GM21423 (cell line): ENCODE measurements at regions not wholly inside any gene's neighbourhood (a gene's known extent, or its start where the extent isn't known, plus 50 kb on each side); places are given as distances from the start of the nearest gene placed in this dataset.

Source experiments
- ATAC-seq: cut with Tn5 transposase; IDR thresholded peaks from one replicate; pipeline ENCODE4 v1.9.1; 2021; ENCODE audit warnings: mild to moderate bottlenecking, moderate library complexity; ENCODE audit not compliant: unreplicated experiment

DNA sequence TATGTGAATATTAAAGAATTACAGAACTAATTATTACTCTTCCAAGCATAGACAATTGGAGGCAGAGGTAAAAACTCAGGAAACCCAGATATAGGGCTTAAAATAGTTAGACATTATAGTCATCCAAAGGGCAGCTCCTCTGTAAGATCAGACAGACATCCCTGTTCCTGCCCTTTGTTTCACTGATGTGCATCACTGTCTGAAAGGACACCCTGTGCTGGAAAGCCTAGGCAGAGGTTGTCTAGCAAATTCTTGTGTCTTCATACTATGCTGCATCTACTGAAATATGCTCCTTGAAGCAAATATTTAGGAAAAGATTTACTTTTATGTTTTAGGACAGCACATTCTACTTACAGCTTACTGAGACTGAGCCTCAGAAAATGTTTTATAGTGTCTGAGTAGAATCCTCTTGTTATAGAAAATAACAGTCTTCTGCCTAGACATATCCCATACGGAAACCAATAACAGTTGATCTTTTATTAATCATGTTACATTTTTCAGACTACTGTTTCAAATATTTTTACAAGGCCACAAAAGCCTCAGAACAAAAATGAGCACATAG lies 977.3 kb upstream of the CDH2 start:
- no peak for ATAC-seq

DNA sequence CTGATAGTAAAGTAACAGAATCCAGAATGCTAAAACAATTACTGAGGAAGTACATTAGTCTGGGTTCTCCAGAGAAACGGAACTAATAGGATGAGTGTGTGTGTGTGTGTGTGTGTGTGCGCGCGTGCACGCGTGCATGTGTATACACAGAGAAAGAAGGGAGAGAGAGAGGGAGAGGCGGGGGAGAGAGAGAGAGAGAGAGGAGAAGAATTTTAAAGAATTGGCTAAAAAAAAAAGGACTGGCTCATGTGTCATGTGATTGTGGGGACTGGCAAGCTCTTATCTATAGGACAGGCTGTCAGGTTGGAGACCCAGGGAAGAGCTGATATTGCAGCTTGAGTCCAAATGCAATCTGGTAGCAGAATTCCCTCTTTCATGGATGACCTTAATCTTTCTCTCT lies 976.2 kb upstream of the CDH2 start:
- no peak for ATAC-seq

DNA sequence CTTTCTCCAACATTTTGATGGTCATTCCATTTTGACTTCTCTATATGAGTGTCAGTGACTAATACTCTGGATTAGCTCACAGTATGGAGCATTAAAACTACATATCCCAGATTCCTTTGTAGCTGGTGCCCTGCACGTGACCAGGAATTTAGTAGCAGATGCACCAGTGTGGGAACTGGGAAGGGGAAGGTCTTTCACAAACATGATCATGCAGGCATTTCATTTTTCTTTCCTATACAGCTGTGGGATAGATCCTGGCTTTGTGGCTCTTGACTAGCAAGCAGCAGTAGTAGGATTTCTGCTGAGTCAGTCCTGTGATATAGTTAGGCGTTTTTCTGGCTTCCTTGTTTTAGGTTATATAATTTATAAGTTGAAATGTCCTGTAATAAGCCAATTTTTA lies 971.0 kb upstream of the CDH2 start:
- ATAC-seq: no peak

DNA sequence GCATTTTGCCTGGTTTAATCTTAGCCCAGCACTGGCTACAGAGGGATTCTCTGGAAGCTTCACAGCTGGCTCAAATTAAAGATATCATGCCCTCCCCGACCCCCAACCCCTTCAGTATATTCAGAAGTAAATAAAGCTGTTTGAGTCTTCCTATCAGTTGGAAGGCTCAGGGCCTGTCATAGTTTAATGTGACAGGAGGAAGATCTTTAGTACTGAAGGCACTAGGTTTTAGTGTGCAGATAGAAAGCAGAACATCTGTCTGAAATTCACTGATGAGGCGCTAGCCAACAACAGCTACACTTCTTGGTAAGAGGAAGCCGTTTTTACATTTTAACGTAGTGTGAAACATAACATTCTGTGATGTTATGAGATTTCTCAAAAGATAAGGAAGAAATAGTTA lies 969.1 kb upstream of the CDH2 start:
- ATAC-seq: no peak

DNA sequence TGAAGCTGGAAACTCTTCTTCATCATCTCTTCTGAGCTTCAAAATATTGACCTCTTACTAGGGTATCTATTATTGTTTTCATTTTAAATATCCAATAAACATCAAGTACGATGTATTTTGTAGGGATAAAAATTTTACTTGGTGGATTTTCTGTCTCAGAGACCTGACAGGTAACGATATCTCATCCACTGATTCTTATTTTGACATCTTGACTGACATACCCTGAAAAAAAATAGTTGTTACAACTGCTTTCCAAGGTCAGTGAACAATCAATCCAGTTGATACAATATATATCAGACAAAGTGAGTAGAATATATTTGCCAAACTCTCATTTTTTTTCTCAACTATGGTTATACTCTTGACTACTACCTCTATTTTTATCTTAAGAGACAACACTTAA lies 963.7 kb upstream of the CDH2 start:
- ATAC-seq: no peak

DNA sequence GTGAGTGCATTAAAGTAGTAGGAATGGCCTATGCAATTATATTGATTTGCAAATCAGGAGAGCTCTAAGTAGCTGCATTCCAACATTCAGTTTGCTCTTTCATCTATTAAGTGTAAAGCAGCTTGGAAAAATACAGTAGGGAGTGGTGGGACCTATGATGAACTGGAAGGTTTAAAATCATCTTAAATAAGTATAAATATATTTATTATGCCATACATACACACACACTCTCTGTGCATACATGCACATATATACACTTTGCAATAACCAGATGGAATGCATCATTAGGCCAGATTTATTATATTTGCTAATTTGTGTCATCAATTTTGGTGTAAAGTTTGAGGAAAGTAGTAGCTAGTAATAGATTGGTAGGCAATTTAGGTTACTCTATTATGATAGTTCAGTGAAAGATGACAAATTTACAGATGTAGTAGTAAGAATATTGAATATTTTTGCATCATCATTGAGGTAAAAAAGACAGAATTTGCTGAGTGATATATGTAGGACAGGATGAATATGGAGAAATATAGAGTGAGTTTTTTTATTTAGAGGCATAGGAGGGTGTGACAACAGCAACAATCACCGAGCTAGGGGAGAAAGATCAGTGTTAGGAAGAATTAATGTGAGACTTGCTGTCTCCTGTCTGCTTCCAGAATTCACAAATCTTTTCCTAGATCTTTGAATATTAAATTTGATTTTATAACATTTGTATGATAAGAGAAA lies 961.0 kb upstream of the CDH2 start:
- ATAC-seq: no peak

DNA sequence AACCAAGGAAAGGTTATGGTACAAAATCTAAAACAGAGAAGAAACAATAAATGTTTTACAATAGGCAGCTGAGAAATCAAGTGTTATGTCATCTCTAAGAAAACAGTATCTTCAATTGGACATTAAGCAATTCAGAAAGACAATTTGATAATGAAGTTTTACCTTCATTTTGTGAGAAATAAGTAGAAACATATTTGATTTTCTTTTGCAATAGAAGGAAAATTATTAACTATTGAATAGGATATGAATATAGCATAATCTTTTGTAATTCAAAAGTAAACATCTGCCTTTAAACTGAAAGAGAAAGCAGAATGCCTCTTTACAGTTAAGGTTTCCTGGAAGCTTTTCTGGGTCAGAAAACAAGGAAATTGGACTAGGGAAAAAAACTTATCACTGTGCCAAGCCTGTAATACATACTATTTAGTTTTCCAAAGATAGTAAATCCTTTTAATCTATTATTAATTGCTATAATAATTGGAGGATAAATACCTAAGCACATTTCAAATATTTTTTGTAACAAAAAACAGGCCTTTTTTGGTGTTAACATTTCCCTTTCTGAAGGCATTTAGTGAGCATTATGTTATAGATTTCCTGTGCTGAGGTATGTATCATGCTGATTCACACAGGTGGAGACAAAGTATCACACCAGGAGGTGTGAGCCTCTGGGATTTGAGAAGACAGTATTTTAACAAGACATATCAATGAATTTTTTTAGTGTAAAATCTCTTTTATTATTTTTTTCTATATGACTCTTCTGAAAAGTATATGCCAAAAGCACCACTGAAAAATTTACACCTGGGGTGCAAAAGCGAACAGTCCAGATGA lies 947.0 kb upstream of the CDH2 start:
- ATAC-seq: no peak

DNA sequence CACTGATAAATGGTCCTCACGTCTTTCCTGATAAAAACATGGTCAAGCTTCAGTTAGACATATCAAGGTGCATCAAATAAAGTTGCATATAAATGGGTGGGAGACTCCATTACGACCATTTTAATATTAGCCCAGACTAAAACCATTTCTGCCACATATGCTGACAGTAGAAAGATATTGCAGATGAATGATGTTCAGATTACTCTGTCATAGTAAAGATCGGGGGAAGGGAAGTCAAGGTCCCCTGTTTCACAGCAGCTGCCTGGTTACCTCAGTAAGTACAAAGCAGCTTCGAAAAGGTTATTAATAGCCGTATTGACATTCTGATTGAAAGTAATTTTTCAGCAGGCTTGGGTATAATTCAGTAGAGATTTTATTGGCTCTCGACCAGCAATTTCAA lies 927.7 kb upstream of the CDH2 start:
- no peak for ATAC-seq

DNA sequence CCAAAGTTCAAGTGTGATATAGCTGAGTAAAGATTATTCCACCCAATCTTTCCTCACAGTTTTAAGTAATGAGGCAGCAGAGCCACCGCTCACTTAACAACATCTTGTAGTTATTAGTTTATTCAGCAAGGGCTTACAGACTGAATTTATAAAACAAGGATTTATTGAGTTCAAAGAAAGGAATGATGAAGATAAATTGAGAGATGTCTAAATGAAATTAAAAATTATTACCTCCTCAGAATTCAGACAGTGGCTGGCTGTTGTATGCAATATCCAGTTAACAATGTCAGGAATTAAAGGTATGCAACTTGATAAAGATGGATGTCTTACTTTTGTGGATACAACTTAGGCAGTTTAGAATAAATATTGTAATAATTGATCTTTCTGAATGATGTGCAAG lies 927.3 kb upstream of the CDH2 start:
- ATAC-seq: no peak

DNA sequence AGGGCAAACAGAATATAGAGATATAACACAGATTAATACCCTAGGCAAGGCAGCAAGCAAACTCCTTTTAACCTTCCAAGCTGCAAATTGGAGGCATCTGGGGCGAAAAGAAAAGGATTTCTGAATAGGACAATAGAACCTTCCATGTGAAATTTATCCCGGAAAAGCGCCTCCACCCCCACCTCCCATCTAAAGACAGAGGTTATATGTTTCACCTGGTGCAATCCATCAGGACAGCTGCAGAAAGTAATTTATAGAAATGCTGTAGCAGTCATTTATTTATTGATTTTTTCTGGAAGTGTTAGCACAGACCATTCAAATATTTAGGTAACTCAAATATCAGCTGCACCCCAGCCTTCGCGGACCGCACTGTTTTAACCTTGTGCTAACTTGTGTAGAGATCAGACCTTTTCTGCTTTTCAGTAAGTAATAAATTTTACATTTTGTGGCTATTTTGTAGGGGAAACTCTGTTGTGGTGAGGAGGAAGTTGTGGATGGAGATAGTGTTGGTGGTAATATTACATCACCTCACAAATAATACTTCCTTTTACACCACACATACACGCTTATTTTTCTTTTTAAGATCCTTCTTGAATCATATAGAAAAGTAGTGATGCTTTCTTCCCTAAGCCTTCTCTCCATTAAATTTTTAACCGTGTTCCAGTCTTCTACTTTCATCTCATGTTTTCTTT lies 919.3 kb upstream of the CDH2 start:
- no peak for ATAC-seq

DNA sequence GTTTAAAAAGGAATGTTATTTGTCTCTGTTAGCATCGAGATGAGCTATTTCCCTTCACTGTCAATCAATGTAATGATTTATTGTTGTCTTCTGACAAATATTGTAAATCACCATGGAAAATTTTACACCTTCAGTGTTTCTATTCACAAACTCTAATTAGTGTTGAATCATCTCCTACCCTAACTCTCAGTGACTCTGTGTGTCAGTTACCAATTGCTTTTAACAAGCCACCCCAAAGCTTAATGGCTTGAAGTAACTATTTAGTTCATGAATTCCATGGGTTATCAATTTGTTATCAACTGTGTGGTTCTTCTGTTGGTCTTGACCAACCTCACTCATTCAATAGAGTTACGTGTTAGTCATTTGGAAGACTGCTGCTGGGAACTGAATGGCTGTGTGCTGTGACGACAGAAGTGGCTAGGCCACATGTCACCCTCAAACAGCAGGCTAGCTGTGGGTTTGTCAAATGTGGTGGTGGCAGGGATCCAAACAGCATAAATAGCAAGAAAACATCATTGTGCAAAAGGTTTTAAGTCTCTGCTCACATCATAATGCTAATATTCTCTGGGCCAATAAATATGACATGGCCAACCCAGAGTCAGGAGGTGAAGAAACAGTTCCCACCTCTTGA lies 910.8 kb upstream of the CDH2 start:
- no peak for ATAC-seq

DNA sequence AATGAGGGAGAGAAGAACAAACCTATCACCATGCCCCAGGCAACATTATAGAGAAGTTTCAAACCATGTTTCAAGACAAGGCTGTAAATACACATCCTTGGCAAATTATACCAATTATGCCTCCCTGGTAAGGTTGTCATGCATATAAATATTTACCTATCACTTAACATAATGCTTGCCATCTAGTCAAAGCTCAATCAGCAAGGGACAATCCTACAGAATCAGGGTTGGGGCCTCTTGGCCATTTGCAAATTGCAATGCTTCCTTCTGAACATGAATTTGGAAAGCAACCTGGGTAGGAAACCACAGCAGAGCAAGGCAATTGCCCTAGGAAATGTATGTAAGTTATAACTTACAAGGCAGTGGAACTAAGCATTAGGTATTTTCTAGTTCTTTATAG lies 907.2 kb upstream of the CDH2 start:
- no peak for ATAC-seq

DNA sequence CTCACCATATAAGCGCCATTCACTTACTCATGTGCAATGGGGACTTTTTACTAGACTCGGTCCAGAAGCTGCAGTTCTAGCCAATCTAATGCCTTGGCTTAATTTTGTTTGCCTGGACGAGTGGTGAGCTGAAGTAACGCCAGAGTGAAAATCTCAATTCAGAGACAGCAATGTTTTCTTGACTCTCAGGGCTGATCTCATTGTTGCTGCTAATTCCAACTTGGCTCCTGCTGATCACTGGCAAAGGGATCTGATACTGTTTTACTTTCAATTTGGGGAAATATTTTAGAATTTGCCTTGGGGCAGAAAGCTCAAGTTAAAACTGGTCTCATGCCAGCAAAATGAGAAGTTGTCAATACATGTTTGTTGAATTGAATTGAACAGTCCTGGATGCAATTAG lies 906.6 kb upstream of the CDH2 start:
- ATAC-seq: no peak

DNA sequence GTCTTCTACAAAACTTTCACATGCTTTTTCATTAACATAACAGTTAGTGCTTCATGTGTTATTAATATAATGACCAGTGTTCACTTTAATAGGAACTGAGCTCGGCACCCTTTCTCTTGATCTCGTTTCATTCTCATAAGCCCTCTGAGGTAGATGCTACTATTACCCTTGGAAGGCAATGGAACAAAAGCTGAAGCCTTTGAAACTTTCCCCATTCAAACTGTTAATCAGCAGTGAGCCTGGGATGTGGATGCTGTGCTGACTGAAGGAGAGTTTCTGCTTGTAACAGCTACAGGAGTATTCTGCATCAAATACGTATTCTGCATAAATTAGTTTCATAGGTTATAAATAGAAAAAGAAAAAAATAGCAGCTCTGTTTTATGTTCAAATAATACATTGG lies 904.0 kb upstream of the CDH2 start:
- ATAC-seq: no peak

DNA sequence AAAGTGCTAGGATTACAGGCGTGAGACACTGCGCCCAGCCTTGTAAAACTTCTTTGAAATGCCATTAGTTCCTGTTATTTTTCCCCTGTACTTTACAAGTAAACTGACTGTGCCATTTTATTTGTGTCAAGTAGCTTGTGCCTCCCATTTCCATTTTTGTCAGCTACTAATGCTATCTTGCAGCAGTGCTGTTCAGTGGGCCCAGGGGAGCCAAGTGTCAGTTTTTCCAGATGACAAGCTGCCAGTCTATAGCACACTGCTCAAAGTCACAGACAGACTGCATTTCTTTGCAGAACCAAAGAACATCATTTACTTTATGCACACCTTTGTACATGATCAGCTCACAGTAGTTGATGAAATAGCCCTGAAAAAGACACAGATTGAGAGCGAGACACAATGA lies 901.3 kb upstream of the CDH2 start:
- no peak for ATAC-seq

DNA sequence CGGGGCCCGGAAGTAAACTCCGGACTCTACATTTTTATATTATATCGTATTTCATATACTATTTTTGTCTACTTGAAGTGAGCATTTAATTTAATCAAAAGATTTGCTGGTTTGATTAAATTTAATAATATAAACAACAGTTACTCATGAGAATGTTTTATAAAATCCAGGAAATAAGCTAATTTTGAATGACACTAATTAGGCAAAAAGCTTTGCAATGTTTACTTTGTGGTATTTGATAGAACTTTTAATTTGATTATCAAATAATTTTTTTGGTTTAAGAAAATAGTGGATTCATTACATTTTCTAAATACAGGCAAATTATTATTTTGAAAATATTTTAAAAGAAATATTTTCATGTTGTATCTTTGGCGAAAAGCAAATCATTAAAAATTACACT lies 900.4 kb upstream of the CDH2 start:
- ATAC-seq: no peak

DNA sequence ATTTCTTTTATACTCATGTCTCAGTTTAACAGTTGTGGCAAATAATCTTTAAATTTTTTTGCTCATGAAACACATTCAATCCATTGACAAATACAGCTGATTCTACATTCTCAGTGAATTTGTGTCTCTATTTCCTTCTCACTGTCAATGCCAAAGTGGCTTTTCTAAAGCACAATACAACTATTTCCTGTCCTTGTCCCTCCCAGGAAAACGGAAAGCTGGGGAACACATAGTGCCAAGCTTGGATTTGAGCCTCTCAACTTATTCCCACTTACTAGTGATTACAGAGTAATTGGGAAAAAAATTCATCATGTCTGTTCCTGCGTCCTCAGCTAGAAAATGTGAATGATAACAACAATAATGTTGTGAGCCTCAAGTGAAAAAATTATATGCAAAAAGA lies 899.7 kb upstream of the CDH2 start:
- no peak for ATAC-seq

DNA sequence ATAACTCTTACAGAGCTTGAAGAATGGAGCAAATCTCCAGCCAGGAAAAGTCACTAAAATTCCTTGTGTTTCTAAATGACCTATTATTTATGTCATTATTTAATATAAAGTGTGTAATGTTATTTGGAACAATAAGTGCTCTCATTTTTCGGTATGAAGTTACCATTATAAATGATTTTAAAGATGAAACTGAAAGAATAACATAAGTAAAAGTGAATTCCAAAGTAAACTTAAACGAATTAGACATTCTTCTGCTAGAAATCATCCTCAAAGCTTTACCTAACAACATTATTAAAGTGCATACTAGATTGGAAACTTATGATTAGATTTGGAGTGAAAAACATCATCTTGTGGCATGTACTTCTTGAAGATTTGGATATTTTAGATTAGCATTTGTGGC lies 897.2 kb upstream of the CDH2 start:
- ATAC-seq: no peak

DNA sequence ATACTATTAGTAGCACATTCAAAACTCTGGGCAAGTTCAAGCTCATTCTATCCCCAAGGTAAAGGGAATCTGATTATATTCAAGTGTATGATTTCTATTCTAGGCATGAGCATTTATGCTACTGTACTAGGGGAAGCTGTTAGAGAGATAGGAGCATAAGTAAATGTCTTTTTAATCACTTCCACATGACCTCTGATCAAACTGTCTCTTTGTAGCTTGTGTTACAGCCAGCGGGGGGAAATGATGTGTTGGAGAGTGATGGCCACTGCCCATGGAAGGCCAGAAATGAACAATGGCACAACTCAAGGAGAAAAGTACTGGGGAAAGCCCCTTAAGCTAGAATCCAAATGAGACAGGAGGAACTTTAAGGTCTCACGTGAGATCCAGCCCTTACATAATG lies 894.9 kb upstream of the CDH2 start:
- no peak for ATAC-seq

DNA sequence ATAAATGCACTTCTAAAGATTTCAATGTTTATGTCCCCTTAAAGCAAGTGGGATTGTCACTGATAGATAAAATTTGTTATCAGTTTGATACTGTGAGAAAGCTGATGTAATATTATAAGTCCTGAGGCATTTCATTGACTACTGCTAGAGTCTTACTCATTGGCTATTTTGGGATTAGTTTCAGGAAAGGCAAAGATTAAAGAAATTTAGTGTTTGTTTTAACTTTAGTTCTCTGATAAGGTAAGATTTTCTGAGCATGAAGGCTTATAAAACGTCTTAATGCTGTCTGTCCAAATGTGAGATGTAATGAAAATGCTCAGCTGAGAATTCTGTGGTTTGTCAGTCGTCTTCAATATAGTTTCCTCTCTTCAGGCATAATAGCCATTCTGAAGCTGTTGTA lies 886.4 kb upstream of the CDH2 start:
- no peak for ATAC-seq

DNA sequence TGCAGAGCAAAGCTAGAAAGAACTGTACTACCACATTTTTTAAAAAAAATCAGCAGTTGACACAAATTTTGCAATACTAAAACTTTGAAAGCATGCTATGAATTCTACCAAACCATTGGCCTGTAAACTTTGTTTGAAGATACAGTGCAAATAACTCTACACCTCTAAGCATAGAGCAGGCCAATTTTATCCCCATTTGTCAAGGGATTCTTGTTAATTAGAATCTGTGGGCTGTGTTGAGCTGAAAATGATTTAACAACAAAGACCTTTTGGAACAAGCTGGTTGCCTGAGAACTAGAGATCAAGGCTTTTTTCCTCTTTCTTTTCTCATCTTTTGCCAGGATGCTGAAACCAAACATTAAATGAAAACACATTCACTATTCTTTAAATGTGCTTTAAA lies 886.0 kb upstream of the CDH2 start:
- no peak for ATAC-seq
